HEK293 (cell line): ENCODE measurements at regions not wholly inside any gene's neighbourhood (a gene's known extent, or its start where the extent isn't known, plus 50 kb on each side); places are given as distances from the start of the nearest gene placed in this dataset.

Experiments
- CTCF ChIP-seq: fragments of 450-650 bp; formaldehyde crosslinking; IDR thresholded peaks from 2 replicates; pipeline ENCODE4 v1.5.1; 2016; ENCODE audit warnings: missing biosample characterization, missing genetic modification characterization
- KLF16 ChIP-seq: fragments of 450-650 bp; formaldehyde crosslinking; IDR thresholded peaks from 2 replicates; pipeline ENCODE4 v1.5.1; 2017; ENCODE audit warnings: missing biosample characterization, missing genetic modification characterization
- KLF8 ChIP-seq: fragments of 450-650 bp; formaldehyde crosslinking; IDR thresholded peaks from 2 replicates; pipeline ENCODE4 v1.5.1; 2016; ENCODE audit warnings: missing biosample characterization, missing genetic modification characterization
- PBX3 ChIP-seq: sonication (generic); formaldehyde crosslinking; IDR thresholded peaks from 2 replicates; pipeline ENCODE4 v1.8.1; 2022; ENCODE audit warnings: mild to moderate bottlenecking, moderate library complexity, missing genetic modification reagents
- SALL2 ChIP-seq: fragments of 450-650 bp; formaldehyde crosslinking; IDR thresholded peaks from 2 replicates; pipeline ENCODE4 v1.5.0; 2017; ENCODE audit warnings: missing biosample characterization, mild to moderate bottlenecking, missing genetic modification characterization, borderline replicate concordance
- ZNF280D ChIP-seq: fragments of 450-650 bp; formaldehyde crosslinking; IDR thresholded peaks from 2 replicates; pipeline ENCODE4 v1.5.1; 2016; ENCODE audit warnings: missing biosample characterization, missing genetic modification characterization
- ZNF335 ChIP-seq: fragments of 450-650 bp; formaldehyde crosslinking; conservative IDR thresholded peaks from 2 replicates; pipeline ENCODE4 v1.5.1; 2016; ENCODE audit warnings: missing biosample characterization, missing genetic modification characterization
- ZSCAN23 ChIP-seq: fragments of 450-650 bp; formaldehyde crosslinking; IDR thresholded peaks from 2 replicates; pipeline ENCODE4 v1.5.1; 2016; ENCODE audit warnings: missing biosample characterization, missing genetic modification characterization

- TF ChIP-seq CTCF = no peak
- TF ChIP-seq KLF8 = no peak
- no peak for TF ChIP-seq ZNF280D (tag by site-specific recombination)
- TF ChIP-seq ZSCAN23 (tag by site-specific recombination) = no peak
- no peak for TF ChIP-seq KLF16 (tag by site-specific recombination)
- no peak for TF ChIP-seq ZNF335
- no peak for TF ChIP-seq SALL2 (tag by site-specific recombination)
- no peak for TF ChIP-seq PBX3 (CRISPR knock-in tag)
These were observed 143.5 kb downstream of the INSIG2 start for GRCh38 chr2:118231759-118232158.
